ENCODE measurements at regions not wholly inside any gene's neighbourhood (a gene's known extent, or its start where the extent isn't known, plus 50 kb on each side); places are given as distances from the start of the nearest gene placed in this dataset.

GRCh38 chr5:155983954-155984353 is 343.0 kb upstream of the SGCD start:
- no peaks in the 10 kb centered on the region for H3K27me3 ChIP-seq
- no peak overlapping the region for H3K4me3 ChIP-seq
- no peaks in the 10 kb centered on the region for H3K36me3 ChIP-seq
- DNase-seq (ENCODE audit: low spot score in 2 of 2), result no peak
- H3K9me3 ChIP-seq, result no peaks in the 10 kb centered on the region
- H3K4me1 ChIP-seq, result no peaks in the 10 kb centered on the region
- H3K27ac ChIP-seq, result no peak overlapping the region
- TF ChIP-seq POLR2AphosphoS5 (IDR thresholded peaks at IDR 0.05), result no peak
- TF ChIP-seq CTCF (IDR thresholded peaks at IDR 0.05), result no peak
- TF ChIP-seq POLR2A (IDR thresholded peaks at IDR 0.05), result no peak
- intact Hi-C loops (cut with DNase I; ENCODE audit: low total_unique reads), result no loop called here

- Histone ChIP-seq H3K27ac (no peak overlapping the region), H3K4me3 (no peak overlapping the region), H3K4me1 (no peaks in the 10 kb centered on the region), H3K36me3 (no peaks in the 10 kb centered on the region), H3K27me3 (no peaks in the 10 kb centered on the region), H3K9me3 (no peaks in the 10 kb centered on the region)
- DNase-seq (ENCODE audit: low spot score in 2 of 2), result no peak
- TF ChIP-seq POLR2AphosphoS5 (IDR thresholded peaks at IDR 0.05) (no peak), CTCF (IDR thresholded peaks at IDR 0.05) (no peak), POLR2A (IDR thresholded peaks at IDR 0.05) (no peak)
- intact Hi-C loops (cut with DNase I; ENCODE audit: low total_unique reads), result no loop called here
Measured at GRCh38 chr5:155987265-155987810, 339.6 kb upstream of the SGCD start.

GRCh38 chr5:155989879-155990278 is 337.1 kb upstream of the SGCD start:
- Histone ChIP-seq H3K36me3 (no peaks in the 10 kb centered on the region), H3K4me3 (no peak overlapping the region), H3K27ac (no peak overlapping the region), H3K9me3 (no peaks in the 10 kb centered on the region), H3K4me1 (no peaks in the 10 kb centered on the region), H3K27me3 (no peaks in the 10 kb centered on the region)
- no peak for DNase-seq (ENCODE audit: low spot score in 2 of 2)
- intact Hi-C loops (cut with DNase I; ENCODE audit: low total_unique reads), result no loop called here
- TF ChIP-seq POLR2A (IDR thresholded peaks at IDR 0.05) (no peak), CTCF (IDR thresholded peaks at IDR 0.05) (no peak), POLR2AphosphoS5 (IDR thresholded peaks at IDR 0.05) (no peak)

- Histone ChIP-seq H3K9me3 (no peaks in the 10 kb centered on the region), H3K36me3 (no peaks in the 10 kb centered on the region), H3K4me1 (no peaks in the 10 kb centered on the region), H3K4me3 (no peak overlapping the region), H3K27me3 (no peaks in the 10 kb centered on the region), H3K27ac (no peak overlapping the region)
- intact Hi-C loops (cut with DNase I; ENCODE audit: low total_unique reads), result no loop called here
- TF ChIP-seq POLR2AphosphoS5 (IDR thresholded peaks at IDR 0.05) (no peak), POLR2A (IDR thresholded peaks at IDR 0.05) (no peak), CTCF (IDR thresholded peaks at IDR 0.05) (no peak)
- no peak for DNase-seq (ENCODE audit: low spot score in 2 of 2)
Measured at GRCh38 chr5:155996123-155996522, 330.8 kb upstream of the SGCD start.

GRCh38 chr5:155998257-155998656 is 328.7 kb upstream of the SGCD start:
- TF ChIP-seq CTCF (IDR thresholded peaks at IDR 0.05) (no peak), POLR2AphosphoS5 (IDR thresholded peaks at IDR 0.05) (no peak), POLR2A (IDR thresholded peaks at IDR 0.05) (no peak)
- Histone ChIP-seq H3K9me3 (no peaks in the 10 kb centered on the region), H3K36me3 (no peaks in the 10 kb centered on the region), H3K4me1 (no peaks in the 10 kb centered on the region), H3K4me3 (no peak overlapping the region), H3K27me3 (no peaks in the 10 kb centered on the region), H3K27ac (no peak overlapping the region)
- intact Hi-C loops (cut with DNase I; ENCODE audit: low total_unique reads), result no loop called here
- DNase-seq (ENCODE audit: low spot score in 2 of 2), result no peak
